ENCODE measurements at regions not wholly inside any gene's neighbourhood (a gene's known extent, or its start where the extent isn't known, plus 50 kb on each side); places are given as distances from the start of the nearest gene placed in this dataset.
A peak's percentile ranks its signal among the peaks of the same experiment; 100 is the strongest.
"Not testable (repeated sequence)": the region's sequence is repeated elsewhere in the genome, so short reads cannot be mapped to it uniquely, and the experiment has no call there.

GRCh38 chr9:15032860-15033259 lies 122.6 kb upstream of the FREM1 start:
- FAIRE-seq = no peak

DNA sequence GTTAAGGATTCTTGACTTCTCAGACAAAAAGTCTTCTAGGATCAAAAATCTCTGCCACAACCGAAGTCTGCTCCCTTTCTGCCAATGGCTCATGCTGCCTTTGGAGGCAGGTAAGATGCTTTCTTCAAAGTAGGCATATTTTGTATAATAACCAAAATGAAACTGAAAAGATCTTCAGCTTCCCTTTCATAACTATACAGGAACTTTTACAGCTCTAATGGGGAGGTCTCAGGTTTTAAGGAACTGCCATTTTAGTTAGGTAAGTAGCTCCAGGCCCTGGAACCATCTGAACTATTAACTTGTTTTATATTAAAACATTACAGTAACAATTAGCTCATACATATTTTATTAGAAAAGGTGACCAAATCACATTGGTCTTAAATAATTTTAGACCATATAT lies 110.9 kb upstream of the FREM1 start:
- FAIRE-seq = no peak

GRCh38 chr9:15018096-15018637 lies 107.9 kb upstream of the FREM1 start:
- no peak for FAIRE-seq

DNA sequence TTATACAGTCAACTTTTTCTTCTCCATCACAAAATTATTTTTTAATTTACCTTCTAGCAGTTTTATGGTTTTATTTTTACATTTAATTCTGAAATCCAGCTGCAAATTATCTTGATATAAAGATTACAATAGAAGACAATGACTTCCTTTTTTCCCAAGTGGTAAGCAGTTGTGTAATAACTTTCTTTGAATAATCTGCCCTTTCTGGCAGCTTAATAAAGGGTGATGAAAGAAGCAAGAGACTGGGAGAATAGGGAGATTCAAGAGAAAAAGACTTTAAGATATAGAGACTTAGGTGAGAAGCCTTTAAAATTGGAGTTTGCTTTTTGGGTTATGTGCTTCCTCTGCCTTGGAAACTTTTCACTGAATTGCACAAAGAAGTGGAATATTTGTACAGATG lies 100.4 kb upstream of the FREM1 start:
- FAIRE-seq = no peak

DNA sequence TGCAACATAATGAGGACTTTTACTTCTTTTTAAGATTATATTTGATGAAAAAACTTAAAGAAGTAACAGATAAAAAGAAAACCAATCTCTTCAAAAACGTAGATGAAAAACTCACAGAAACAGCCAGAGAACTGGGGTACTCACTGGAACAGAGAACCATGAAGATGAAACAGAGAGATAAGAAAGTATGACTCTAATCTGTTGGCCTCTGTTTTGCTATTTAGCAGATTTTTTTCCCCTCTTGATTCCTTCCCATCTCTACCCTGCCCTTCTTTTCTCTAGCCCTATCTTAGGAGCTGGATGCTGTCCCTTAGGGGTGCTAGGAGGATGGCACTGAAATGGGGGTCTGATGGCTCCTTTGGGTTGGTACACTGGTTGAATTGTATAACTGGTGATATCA lies 97.5 kb upstream of the FREM1 start:
- no peak for FAIRE-seq

DNA sequence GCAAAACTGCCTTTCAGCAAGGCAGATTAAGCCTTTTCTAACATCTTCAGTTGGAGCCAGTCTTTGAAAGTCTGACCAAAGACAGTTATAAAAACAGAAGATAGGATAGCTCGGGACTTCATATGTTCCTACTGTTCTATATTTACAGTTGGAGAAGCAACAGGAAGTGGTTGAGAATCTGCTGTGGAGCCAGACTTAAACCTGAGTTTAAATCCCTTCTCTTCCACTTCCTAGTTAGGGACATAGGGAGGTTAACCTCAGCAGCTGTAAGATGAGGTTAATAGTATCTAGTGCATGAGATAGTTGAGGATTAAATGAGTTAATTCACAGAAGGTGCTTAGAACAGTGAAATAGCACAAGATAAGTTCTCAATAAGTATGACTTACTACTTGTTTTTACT lies 84.5 kb upstream of the FREM1 start:
- no peak for FAIRE-seq

GRCh38 chr9:14993901-14994554 lies 83.8 kb upstream of the FREM1 start:
- no peak for FAIRE-seq

DNA sequence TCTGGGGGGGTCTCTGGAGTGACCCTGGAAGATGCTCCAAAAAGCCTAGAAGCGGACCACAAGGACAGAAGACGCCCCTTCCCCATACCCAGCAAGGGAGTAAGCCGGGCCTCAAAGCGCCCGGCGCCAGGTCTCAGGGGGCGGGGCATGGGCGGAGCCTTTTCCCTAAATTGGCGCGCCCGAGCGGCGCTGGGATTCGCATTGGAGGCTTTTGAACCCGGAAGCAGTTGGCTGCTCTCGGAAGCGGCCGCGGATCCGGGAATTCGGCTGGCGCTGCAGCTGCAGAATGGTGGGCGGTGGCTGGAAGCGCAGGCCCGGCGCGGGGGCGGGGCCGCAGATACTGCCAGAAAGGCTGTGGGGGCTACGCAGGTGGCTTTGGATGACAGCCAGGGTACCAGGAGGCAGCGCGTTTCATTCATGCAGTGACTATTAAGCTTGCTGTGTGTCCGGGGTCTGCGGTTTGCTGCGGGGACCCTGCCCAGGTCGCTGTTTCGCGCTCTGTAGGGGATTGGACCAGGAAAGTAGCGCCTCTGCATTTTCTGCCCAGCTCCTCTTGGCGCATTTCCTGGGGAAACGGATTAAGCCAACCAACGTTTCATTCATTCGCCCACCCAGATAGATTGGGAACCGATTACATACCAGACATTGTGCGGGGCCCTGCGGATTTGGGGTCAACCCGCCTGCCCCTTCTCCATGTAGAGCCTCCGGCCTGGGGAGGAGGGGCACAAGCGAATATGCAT lies 83.0 kb upstream of the FREM1 start:
- no peak for FAIRE-seq

GRCh38 chr9:14992516-14992915 lies 82.3 kb upstream of the FREM1 start:
- no peak for FAIRE-seq

GRCh38 chr9:14992081-14992480 lies 81.9 kb upstream of the FREM1 start:
- no peak for FAIRE-seq

DNA sequence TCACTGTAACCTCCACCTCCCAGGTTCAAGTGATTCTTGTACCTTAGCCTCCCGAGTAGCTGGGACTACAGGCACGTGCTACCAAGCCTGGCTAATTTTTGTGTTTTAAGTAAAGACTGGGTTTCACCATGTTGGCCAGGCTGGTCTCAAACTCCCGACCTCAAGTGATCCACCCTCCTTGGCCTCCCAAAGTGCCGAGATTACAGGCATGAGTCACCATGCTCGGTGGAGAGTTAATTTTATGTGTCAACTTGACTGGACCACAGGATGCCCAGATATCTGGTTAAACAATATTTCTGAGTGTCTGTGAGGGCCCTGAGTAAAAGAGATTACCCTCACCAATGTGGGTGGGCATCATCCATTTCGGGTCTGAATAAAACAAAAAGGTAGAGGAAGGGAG lies 80.4 kb upstream of the FREM1 start:
- not testable (repeated sequence) for FAIRE-seq

GRCh38 chr9:14989811-14990210 lies 79.6 kb upstream of the FREM1 start:
- FAIRE-seq = no peak

GRCh38 chr9:14989336-14989735 lies 79.1 kb upstream of the FREM1 start:
- not testable (repeated sequence) for FAIRE-seq

GRCh38 chr9:14987858-14988257 lies 77.6 kb upstream of the FREM1 start:
- no peak for FAIRE-seq

DNA sequence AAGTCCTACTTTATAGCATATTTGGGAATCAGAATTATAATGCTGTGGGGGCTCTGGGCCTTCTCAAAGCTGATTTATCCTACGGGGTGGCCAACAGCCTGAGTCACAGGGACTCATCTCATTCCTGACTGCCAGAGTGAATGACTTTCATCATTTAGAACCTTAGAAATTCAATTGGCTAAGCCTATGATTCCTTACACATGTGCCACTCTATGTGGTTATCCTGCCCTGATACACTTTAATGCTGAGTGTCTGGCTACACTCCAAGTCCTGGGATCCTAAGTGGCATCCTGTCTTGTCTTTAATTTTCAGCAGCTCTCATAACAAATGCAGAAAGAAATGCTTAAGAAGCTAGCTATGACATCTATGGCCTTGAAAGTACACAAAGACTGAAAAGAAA lies 75.2 kb upstream of the FREM1 start:
- no peak for FAIRE-seq

GRCh38 chr9:14983599-14983998 lies 73.4 kb upstream of the FREM1 start:
- FAIRE-seq = peak; percentile 6

DNA sequence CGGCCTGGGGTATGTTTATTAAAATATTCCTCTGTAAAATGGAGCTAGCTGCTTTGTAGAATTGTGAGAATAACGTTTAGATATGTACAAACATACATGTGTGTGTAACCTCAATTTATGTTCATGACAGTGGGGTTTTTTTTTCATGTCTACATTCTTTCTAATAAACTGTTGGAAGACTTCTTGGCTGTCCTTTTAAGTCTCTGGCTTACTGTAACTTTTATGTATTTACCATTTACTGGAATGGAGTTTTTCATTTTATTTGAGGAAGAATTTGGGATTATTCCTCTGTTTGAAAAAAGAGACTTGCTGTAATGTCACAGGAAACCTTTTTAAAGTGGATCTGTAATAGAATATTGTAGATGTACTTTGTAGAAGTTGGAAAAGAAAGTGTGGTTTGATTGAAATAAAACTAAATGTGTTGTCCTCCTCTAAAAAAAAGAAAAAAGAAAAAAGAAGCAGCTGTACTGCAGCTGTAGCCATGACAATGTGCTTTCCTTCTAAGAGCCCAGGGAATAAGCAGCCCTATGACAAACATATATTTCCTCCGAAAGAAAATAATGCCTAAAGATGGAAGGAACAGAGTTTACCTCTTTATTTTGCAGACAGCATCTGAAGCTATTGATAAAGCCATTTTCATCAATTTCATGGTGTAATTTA lies 71.2 kb upstream of the FREM1 start:
- no peak for FAIRE-seq

- no peak for FAIRE-seq
Observed at GRCh38 chr9:14978022-14979000, 68.1 kb upstream of the FREM1 start.

DNA sequence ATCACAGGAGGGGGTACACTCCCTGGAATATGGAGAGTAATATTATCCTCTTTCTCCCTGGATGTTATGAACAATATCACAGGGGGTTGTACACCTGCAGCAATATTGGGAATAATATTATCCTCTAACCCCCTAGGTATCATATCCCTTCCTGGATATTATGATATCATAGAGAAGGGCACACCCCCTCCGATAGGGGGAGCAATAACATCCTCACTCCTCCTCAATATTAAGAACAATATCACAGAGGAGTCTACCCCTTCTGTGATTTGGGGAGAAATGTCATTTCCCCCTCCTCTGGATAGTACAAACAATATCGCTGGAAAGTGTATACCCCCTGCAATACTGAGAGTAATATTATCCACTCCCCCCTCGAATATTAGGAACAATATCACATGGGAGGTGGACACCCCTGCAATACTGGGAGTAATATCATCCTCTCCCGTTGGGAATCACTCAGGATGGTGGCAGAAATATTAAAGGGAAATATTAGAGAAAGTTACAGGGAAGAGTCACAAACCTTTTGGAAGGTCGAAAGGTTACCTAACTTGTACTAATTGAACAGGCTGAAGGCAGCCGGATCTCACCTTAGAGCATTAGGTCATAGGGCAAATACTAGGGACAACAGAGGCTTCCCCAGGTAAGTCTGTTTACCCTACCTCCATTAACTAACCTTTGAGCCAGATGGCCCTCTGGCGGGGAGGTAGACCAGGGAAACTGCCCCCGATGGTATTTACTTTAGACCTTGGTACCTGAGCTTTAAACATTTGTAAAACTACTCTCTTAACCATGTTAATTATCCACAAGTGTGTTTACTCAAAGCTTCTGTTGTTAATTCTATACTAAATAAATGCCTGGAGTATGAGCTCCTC lies 57.5 kb upstream of the FREM1 start:
- no peak for FAIRE-seq

DNA sequence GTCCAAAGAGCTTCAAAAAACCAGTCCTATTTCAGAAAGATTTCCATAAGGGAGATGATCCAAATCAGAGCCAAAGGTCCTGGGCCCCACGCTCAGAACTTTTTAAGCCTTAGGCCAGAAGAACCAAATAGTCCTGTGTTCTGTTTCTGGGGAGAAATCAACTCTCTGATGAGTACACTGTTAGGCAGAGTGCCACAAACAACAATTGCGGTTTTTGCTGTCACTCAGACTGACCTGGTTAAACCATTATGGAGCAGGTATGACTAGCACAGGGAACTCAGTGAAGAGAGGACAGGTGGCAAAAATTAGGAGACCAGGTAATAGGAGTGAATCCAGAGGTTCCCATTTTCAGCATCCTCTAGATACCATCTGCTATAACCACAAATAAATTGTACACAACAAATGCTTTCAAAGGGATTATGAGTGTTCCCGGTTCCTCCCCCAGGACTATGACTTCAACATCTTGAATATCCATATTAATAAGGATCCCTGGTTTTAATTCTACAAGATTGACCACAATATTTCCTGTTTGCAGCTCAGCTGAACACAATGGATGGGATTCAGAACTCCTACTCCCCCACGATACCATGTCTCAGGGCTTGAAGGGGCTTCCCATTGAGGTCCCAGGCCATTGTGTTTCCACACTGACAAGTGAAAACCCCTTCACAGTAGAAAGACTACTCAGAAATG lies 52.1 kb upstream of the FREM1 start:
- FAIRE-seq = no peak

All from G401.6 (cell line).